ENCODE measurements at regions not wholly inside any gene's neighbourhood (a gene's known extent, or its start where the extent isn't known, plus 50 kb on each side); places are given as distances from the start of the nearest gene placed in this dataset.

DNA sequence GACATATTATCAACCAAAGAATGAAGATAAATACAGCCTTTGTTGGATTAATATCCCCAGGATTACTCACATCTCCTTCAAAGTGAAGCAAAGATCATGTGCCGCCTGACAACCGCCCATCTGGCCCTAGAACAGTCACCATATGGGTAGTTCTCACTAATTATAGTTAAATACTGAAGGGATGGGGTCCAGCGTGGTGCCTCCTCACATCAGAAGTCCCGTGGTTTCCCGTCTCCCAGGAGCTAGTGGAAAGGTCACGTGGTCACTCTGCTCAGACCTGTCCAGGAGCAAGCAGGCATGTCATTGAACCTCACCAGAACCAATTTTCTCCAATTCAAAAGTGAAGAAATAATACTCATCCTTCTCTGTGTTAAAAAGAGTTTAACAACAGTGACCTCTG lies 434.5 kb downstream of the SHISA9 start:
- H2BK20ac ChIP-seq (ENCODE audit: low read depth, low read length, poor library complexity, severe bottlenecking), result no peak overlapping the region
- no peaks in the 10 kb centered on the region; the same call in 1 of the 2 replicates for H3K27me3 Mint-ChIP-seq (ENCODE audit: low read depth)

More for the DNA sequence above, 434.5 kb downstream of the SHISA9 start:
- Histone ChIP-seq H3K4ac (ENCODE audit: low read depth, low read length) (no peak overlapping the region), H4K20me1 (ENCODE audit: control insufficient read depth, insufficient read depth, insufficient read length) (no peaks in the 10 kb centered on the region), H2AFZ (ENCODE audit: low read length) (no peak overlapping the region), H3T11ph (ENCODE audit: low read length) (no peak overlapping the region), H2BK15ac (ENCODE audit: low read depth, low read length) (no peak overlapping the region), H3K79me1 (ENCODE audit: insufficient read depth, low read depth, low read length, poor library complexity, severe bottlenecking) (no peaks in the 10 kb centered on the region), H2AK5ac (ENCODE audit: insufficient read length, low read length) (no peak overlapping the region), H3K23me2 (ENCODE audit: insufficient read length, low read depth, low read length, poor library complexity, severe bottlenecking) (no peaks in the 10 kb centered on the region), H3K9ac (ENCODE audit: extremely low read depth, insufficient read length, low read length) (no peak overlapping the region), H4K8ac (replicated peaks; ENCODE audit: insufficient read length, low read depth, low read length) (no peak overlapping the region), H3K4me2 (ENCODE audit: insufficient read depth, insufficient read length, low read length) (no peak overlapping the region), H3K4me1 (ENCODE audit: insufficient read depth, low read length) (peaks cover 4% of the 10 kb centered on the region; the same call in 1 of the 2 replicates), H2BK12ac (ENCODE audit: insufficient read length, low read depth, low read length) (no peak overlapping the region), H3K18ac (ENCODE audit: insufficient read length, low read depth, low read length) (no peak overlapping the region), H3K14ac (ENCODE audit: insufficient read depth, low read length) (no peak overlapping the region), H2BK5ac (ENCODE audit: insufficient read length, low read length) (no peak overlapping the region), H4K91ac (ENCODE audit: insufficient read length, low read depth, low read length) (no peak overlapping the region), H3K27ac (ENCODE audit: insufficient read length, low read depth, low read length) (no peak overlapping the region), H4K5ac (ENCODE audit: insufficient read length, low read depth, low read length) (no peak overlapping the region), H3K23ac (ENCODE audit: insufficient read length, low read depth, low read length) (no peak overlapping the region), H3K27me3 (ENCODE audit: insufficient read depth, low read length) (no peaks in the 10 kb centered on the region), H3K79me2 (ENCODE audit: insufficient read depth, low read length) (no peaks in the 10 kb centered on the region), H2BK120ac (ENCODE audit: low read depth, low read length, poor library complexity, severe bottlenecking) (no peak overlapping the region), H3K56ac (ENCODE audit: insufficient read length, low read depth, low read length) (no peak overlapping the region), H3K9me3 (ENCODE audit: control insufficient read depth, low read depth, low read length) (no peaks in the 10 kb centered on the region)
- no peak for TF ChIP-seq CTCF (conservative IDR thresholded peaks at IDR 0.05)
- Mint-ChIP-seq H3K4me1 (peaks cover 23 to 30% of the 10 kb centered on the region in 2 experiments), H3K4me3 (no peak overlapping the region), H3K27ac (no peak overlapping the region), H3K9me3 (no peaks in the 10 kb centered on the region; a peak in 2 of 5 replicates), H3K36me3 (ENCODE audit: insufficient read depth in 1 of 3, low read depth in 3 of 3) (peaks cover 0 to 5% (median 0%) of the 10 kb centered on the region in 3 experiments; a peak in 3 of 7 replicates)
- no peak for DNase-seq
- WGBS (ENCODE audit: extremely low coverage, insufficient read length, low lambda C conversion rate), result no CpG with 5 or more reads among the region's 6 CpGs
